RWPE1 (cell line): ENCODE measurements at regions not wholly inside any gene's neighbourhood (a gene's known extent, or its start where the extent isn't known, plus 50 kb on each side); places are given as distances from the start of the nearest gene placed in this dataset.
"Not testable (repeated sequence)": the region's sequence is repeated elsewhere in the genome, so short reads cannot be mapped to it uniquely, and the experiment has no call there.

Experiments
- CTCF ChIA-PET: fragments of 350-600 bp; sonication (Branson Sonifier 250); formaldehyde crosslinking; extraction: SDS; loops from one replicate; lab custom pipeline; 2021; lab: Yijun Ruan, JAX
- POLR2A ChIA-PET: fragments of 400-600 bp; formaldehyde crosslinking; extraction: SDS; loops from one replicate; lab custom pipeline; 2020; ENCODE audit warnings: antibody characterized with exemption; ENCODE audit not compliant: low non-redundant PET; lab: Yijun Ruan, JAX
- DNase-seq: peaks from one replicate; pipeline ENCODE4 v3.0.0; 2012; ENCODE audit warnings: low spot score
- H3K27ac ChIP-seq: fragments of 450-650 bp; 2 replicates; pipeline ENCODE4 v1.5.1; 2017
- CTCF ChIP-seq: fragments of 450-650 bp; conservative IDR thresholded peaks from 2 replicates; pipeline ENCODE4 v1.5.1; 2017; ENCODE audit warnings: low read depth, mild to moderate bottlenecking

GRCh38 chr22:48415520-48415919, 1412.2 kb downstream of the BRD1 start:
- ChIA-PET POLR2A (no interaction called here), CTCF (no interaction called here)
- no peak overlapping the region for H3K27ac ChIP-seq
- no peak for TF ChIP-seq CTCF
- no peak for DNase-seq

- ChIA-PET POLR2A (no interaction called here), CTCF (interaction anchor here (0.6 kb wide), 1 partner anchor 8 kb away, joined by 6 read pairs; no protein-coding TSS in a partner anchor)
- no peak for DNase-seq
- no peak for TF ChIP-seq CTCF
- H3K27ac ChIP-seq, result no peak overlapping the region
These were observed 1413.0 kb downstream of the BRD1 start for GRCh38 chr22:48414651-48415050.

- H3K27ac ChIP-seq, CTCF ChIA-PET, POLR2A ChIA-PET, DNase-seq: not testable (repeated sequence)
These were observed 1414.7 kb downstream of the BRD1 start for GRCh38 chr22:48412931-48413330.

GRCh38 chr22:48410536-48410935, 1417.1 kb downstream of the BRD1 start:
- POLR2A ChIA-PET, result no interaction called here
- TF ChIP-seq CTCF, result no peak
- CTCF ChIA-PET, result interaction anchor here (0.6 kb wide), 1 partner anchor 97 kb away, joined by 5 read pairs; no protein-coding TSS in a partner anchor
- no peak overlapping the region for H3K27ac ChIP-seq
- no peak for DNase-seq

- ChIA-PET CTCF (no interaction called here), POLR2A (no interaction called here)
- H3K27ac ChIP-seq, result no peak overlapping the region
- TF ChIP-seq CTCF, result no peak
- no peak for DNase-seq
These were observed 1420.3 kb downstream of the BRD1 start for GRCh38 chr22:48407256-48407955.

- H3K27ac ChIP-seq, result no peak overlapping the region
- ChIA-PET CTCF (no interaction called here), POLR2A (no interaction called here)
- no peak for DNase-seq
- no peak for TF ChIP-seq CTCF
These were observed 1421.5 kb downstream of the BRD1 start for GRCh38 chr22:48406161-48406560.

GRCh38 chr22:48405741-48406140, 1421.9 kb downstream of the BRD1 start:
- H3K27ac ChIP-seq, result no peak overlapping the region
- POLR2A ChIA-PET, result no interaction called here
- TF ChIP-seq CTCF, result no peak
- CTCF ChIA-PET, result no interaction called here
- no peak for DNase-seq
